HCT116 (cell line): ENCODE measurements at regions not wholly inside any gene's neighbourhood (a gene's known extent, or its start where the extent isn't known, plus 50 kb on each side); places are given as distances from the start of the nearest gene placed in this dataset.

Experiments used
- ATAC-seq: fragments of 200-7000 bp; cut with Tn5 transposase; 2 replicates; pipeline ENCODE4 v1.9.1; 2020; ENCODE audit warnings: mild to moderate bottlenecking, moderate library complexity
- BruUV-seq: library from RNA; stranded (reverse); fragments of 400-500 nt; replicated peaks from 2 replicates; lab custom pipeline; 2021; lab: Mats Ljungman, UMichigan
- CTCF ChIA-PET: fragments of 300-600 bp; sonication (Branson Sonifier 250); formaldehyde crosslinking; loops from one replicate; lab custom pipeline; 2021; ENCODE audit warnings: antibody characterized with exemption; lab: Charles Lee
- POLR2A ChIA-PET: fragments of 300-600, 350-600 bp; sonication (Branson Sonifier 250); formaldehyde crosslinking; loops from one replicate; lab custom pipeline; 2021; ENCODE audit warnings: antibody characterized with exemption; lab: Charles Lee
- RAD21 ChIA-PET, 2 experiments: fragments of 300-600 bp; sonication (Branson Sonifier 250); formaldehyde crosslinking; loops; one replicate each; lab custom pipeline; 2023; ENCODE audit warnings: low total read pairs in 2 of 2; ENCODE audit not compliant: uncharacterized antibody in 2 of 2, unreplicated experiment in 2 of 2, low non-redundant PET in 1 of 2; lab: Charles Lee
- DNase-seq: peaks from one replicate; pipeline ENCODE4 v3.0.0-alpha.2; 2010; ENCODE audit warnings: low read depth, low spot score
- H2AFZ ChIP-seq: fragments of 200-600 bp; shearing (Covaris generic), sonication (generic); 2 replicates; pipeline ENCODE4 v1.6.1; 2017; ENCODE audit warnings: low read depth, mixed run types, mixed read lengths, antibody characterized with exemption, low read length; ENCODE audit not compliant: poor library complexity, severe bottlenecking
- H3K27ac ChIP-seq: 2 replicates; pipeline ENCODE4 v1.5.1; 2012; ENCODE audit warnings: low read depth, low read length
- H3K27me3 ChIP-seq: fragments of 200-600 bp; sonication (generic); 2 replicates; pipeline ENCODE4 v1.6.1; 2016; ENCODE audit warnings: mixed run types, low read length, mixed read lengths; ENCODE audit not compliant: insufficient read depth
- H3K36me3 ChIP-seq, 2 experiments: fragments of 200-500 bp in 1 of 2; fragments of 200-600 bp in 1 of 2; sonication (Bioruptor generic) in 1 of 2; sonication (generic) in 1 of 2; 2 replicates each; pipeline versions ENCODE4 v1.5.1 to v1.6.1; 2014 to 2016; ENCODE audit warnings: low read length in 2 of 2, inconsistent platforms in 1 of 2, mixed read lengths in 1 of 2, mixed run types in 1 of 2; ENCODE audit not compliant: insufficient read depth in 2 of 2, control insufficient read depth in 1 of 2
- H3K4me1 ChIP-seq, 2 experiments: fragments of 200-600 bp in 1 of 2; sonication (generic) in 1 of 2; 2 replicates each; pipeline versions ENCODE4 v1.5.1 to v1.6.1; 2012 to 2017; ENCODE audit warnings: low read length in 2 of 2, inconsistent platforms in 1 of 2, mild to moderate bottlenecking in 1 of 2, mixed read lengths in 1 of 2, mixed run types in 1 of 2, moderate library complexity in 1 of 2; ENCODE audit not compliant: insufficient read depth in 2 of 2, control insufficient read depth in 1 of 2
- H3K4me2 ChIP-seq: fragments of 200-600 bp; sonication (generic); 2 replicates; pipeline ENCODE4 v1.6.1; 2017; ENCODE audit warnings: mixed run types, low read length, mixed read lengths
- H3K4me3 ChIP-seq, 2 experiments: fragments of 200-600 bp in 1 of 2; sonication (generic) in 1 of 2; replicated peaks in 1 of 2; 2 replicates each; pipeline ENCODE4 v1.5.1; 2011 to 2016; ENCODE audit warnings: low read length in 2 of 2, control low read depth in 1 of 2, low read depth in 1 of 2, mild to moderate bottlenecking in 1 of 2, mixed read lengths in 1 of 2, mixed run types in 1 of 2
- H3K79me2 ChIP-seq: fragments of 200-600 bp; sonication (generic); 2 replicates; pipeline ENCODE4 v1.6.1; 2017; ENCODE audit warnings: mild to moderate bottlenecking, mixed run types, low read length, moderate library complexity, mixed read lengths; ENCODE audit not compliant: insufficient read depth
- H3K9ac ChIP-seq: fragments of 200-600 bp; sonication (generic); 2 replicates; pipeline ENCODE4 v1.6.1; 2016; ENCODE audit warnings: low read length, mixed read lengths
- H3K9me2 ChIP-seq: fragments of 200-600 bp; sonication (generic), shearing (Covaris generic); 2 replicates; pipeline ENCODE4 v1.6.1; 2017; ENCODE audit warnings: mixed run types, mild to moderate bottlenecking, moderate library complexity; ENCODE audit not compliant: insufficient read depth
- H3K9me3 ChIP-seq, 2 experiments: fragments of 200-500 bp in 1 of 2; fragments of 200-600 bp in 1 of 2; sonication (Bioruptor generic) in 1 of 2; sonication (generic) in 1 of 2; 2 replicates each; pipeline ENCODE4 v1.6.1; 2014 to 2017; ENCODE audit warnings: low read length in 2 of 2, mixed read lengths in 2 of 2, inconsistent platforms in 1 of 2, low read depth in 1 of 2, mild to moderate bottlenecking in 1 of 2, mixed run types in 1 of 2, moderate library complexity in 1 of 2; ENCODE audit not compliant: control insufficient read depth in 1 of 2, insufficient read depth in 1 of 2
- H4K20me1 ChIP-seq: fragments of 200-600 bp; sonication (generic), shearing (Covaris generic); 2 replicates; pipeline ENCODE4 v1.6.1; 2017; ENCODE audit warnings: mixed run types, mild to moderate bottlenecking, moderate library complexity; ENCODE audit not compliant: insufficient read depth
- CEBPB ChIP-seq: IDR thresholded peaks from 2 replicates; pipeline ENCODE4 v1.6.1; 2012; ENCODE audit warnings: low read depth
- EZH2 ChIP-seq: fragments of 200-600 bp; sonication (generic); IDR thresholded peaks from 2 replicates; pipeline ENCODE4 v1.6.1; 2017; ENCODE audit warnings: antibody characterized with exemption, mixed run types
- EZH2phosphoT487 ChIP-seq: fragments of 200-600 bp; IDR thresholded peaks from 2 replicates; pipeline ENCODE4 v1.6.1; 2018; ENCODE audit warnings: antibody characterized with exemption, borderline replicate concordance
- FOSL1 ChIP-seq: IDR thresholded peaks from 2 replicates; pipeline ENCODE4 v1.6.1; 2012; ENCODE audit warnings: low read depth
- POLR2A ChIP-seq: IDR thresholded peaks from 2 replicates; pipeline ENCODE4 v1.7.0; 2011; ENCODE audit warnings: borderline replicate concordance; ENCODE audit not compliant: insufficient read depth, insufficient read length; ENCODE audit errors: extremely low read depth
- POLR2AphosphoS5 ChIP-seq: IDR thresholded peaks from 2 replicates; pipeline ENCODE4 v1.6.1; 2011; ENCODE audit warnings: mild to moderate bottlenecking, low read depth, low read length, moderate library complexity
- RAD21 ChIP-seq: IDR thresholded peaks from 2 replicates; pipeline ENCODE4 v1.6.1; 2012; ENCODE audit warnings: low read depth, mild to moderate bottlenecking
- SRF ChIP-seq: IDR thresholded peaks from 2 replicates; pipeline ENCODE4 v1.6.1; 2012; ENCODE audit warnings: low read depth
- TCF7L2 ChIP-seq: IDR thresholded peaks from 2 replicates; pipeline ENCODE4 v1.7.0; 2011; ENCODE audit warnings: borderline replicate concordance, inconsistent platforms; ENCODE audit not compliant: insufficient read depth, insufficient read length; ENCODE audit errors: extremely low read depth
- intact Hi-C: fragments of 100-400 bp; cut with micrococcal nuclease; formaldehyde crosslinking; loops from 2 replicates; pipeline ENCODE4 v1.10.0; 2022
- TF ChIP-seq, protein P1 (sequence below): IDR thresholded peaks from 2 replicates; pipeline ENCODE4 v1.6.1; 2012

DNA sequence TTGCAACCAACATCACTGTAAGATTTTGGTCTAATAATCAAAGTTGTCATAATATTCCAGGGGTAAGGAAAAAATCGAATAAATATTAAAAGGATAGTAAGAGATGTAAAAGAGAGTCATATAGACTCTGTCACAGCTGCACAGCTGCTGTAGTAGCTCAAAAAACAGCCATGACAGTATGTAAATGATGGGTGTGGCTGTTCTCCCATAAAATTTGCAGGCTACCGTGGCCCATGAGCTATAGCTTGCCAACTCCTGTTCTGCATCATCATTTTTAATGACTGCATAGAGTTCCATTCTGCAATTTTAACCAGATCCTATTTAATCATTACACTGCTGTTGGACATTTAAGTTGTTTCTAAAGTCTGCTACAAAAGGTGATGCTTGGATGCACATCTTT is 450.5 kb upstream of the MPDZ start:
- Histone ChIP-seq H3K27ac (no peak overlapping the region), H3K36me3 (no peaks in the 10 kb centered on the region), H3K4me1 (no peaks in the 10 kb centered on the region), H3K79me2 (no peaks in the 10 kb centered on the region), H3K9ac (no peak overlapping the region), H3K9me3 (peaks cover 0 to 7% of the 10 kb centered on the region in 2 experiments; a peak in 2 of 4 replicates), H3K9me2 (no peaks in the 10 kb centered on the region), H3K27me3 (no peaks in the 10 kb centered on the region), H3K4me2 (no peak overlapping the region), H3K4me3 (no peak overlapping the region), H4K20me1 (no peaks in the 10 kb centered on the region), H2AFZ (no peak overlapping the region)
- ChIA-PET CTCF (no interaction called here), RAD21 (no interaction called here), POLR2A (no interaction called here)
- no peak for TF ChIP-seq TCF7L2
- no peak for TF ChIP-seq FOSL1
- TF ChIP-seq RAD21, result no peak
- no peak for TF ChIP-seq CEBPB
- TF ChIP-seq, protein P1, sequence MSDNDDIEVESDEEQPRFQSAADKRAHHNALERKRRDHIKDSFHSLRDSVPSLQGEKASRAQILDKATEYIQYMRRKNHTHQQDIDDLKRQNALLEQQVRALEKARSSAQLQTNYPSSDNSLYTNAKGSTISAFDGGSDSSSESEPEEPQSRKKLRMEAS, result no peak
- TF ChIP-seq POLR2AphosphoS5, result no peak
- no peak for TF ChIP-seq EZH2
- no peak for TF ChIP-seq EZH2phosphoT487
- no peak for TF ChIP-seq SRF
- ATAC-seq (no peak), DNase-seq (no peak)
- intact Hi-C loops, result no loop called here
- BruUV-seq, result no TSS peak

DNA sequence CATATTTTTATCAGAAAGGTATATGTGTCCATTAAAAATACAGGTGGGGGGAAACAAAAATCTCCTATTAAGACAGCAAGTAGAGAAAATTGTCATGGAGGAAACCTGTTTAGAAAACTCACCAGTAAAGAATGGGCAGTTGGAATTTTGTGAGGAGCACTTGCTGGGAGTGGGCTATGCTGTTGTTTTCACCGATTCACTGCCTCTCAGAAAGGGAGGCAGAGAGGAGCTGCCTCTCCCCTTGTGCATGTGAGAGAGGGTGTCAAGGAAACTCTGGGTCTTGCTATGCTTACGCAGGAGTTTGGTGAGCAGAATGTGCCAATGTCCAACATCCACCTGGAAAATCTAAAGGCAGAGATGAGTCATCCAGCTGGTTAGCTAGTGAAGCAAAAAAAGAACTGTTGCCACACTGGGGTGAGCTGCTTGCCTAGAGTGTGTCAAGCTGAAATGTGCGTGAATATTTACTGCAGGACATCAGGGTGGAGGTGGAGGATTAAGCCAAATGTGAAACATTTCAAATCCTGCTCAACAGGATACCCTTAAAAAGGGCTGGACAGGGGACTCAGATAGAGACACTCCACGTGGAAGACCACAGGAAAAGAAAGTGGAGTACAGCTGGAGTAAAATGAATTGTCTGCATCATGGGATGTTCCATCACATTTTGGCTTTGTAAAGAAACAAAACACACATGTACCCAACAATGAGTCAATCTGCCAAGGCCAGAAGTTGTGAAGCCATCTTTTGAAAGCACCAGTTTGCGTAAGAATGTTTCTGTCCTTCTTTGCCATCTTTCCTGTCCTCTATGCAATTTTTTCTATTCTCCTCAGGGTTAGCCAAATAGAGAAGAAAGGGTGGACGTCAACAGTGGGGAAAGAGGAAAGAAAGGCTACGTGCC is 449.7 kb upstream of the MPDZ start:
- Histone ChIP-seq H3K79me2 (no peaks in the 10 kb centered on the region), H4K20me1 (no peaks in the 10 kb centered on the region), H3K4me3 (no peak overlapping the region), H3K27me3 (no peaks in the 10 kb centered on the region), H3K9me3 (peaks cover 0 to 7% of the 10 kb centered on the region in 2 experiments; a peak in 2 of 4 replicates), H3K36me3 (no peaks in the 10 kb centered on the region), H2AFZ (no peak overlapping the region), H3K27ac (no peak overlapping the region), H3K9ac (no peak overlapping the region), H3K9me2 (no peaks in the 10 kb centered on the region), H3K4me1 (no peaks in the 10 kb centered on the region), H3K4me2 (no peak overlapping the region)
- DNase-seq (no peak), ATAC-seq (no peak)
- no TSS peak for BruUV-seq
- intact Hi-C loops, result no loop called here
- TF ChIP-seq, protein P1, result no peak
- no peak for TF ChIP-seq POLR2A
- POLR2A ChIA-PET, result no interaction called here
- CTCF ChIA-PET, result no interaction called here
- RAD21 ChIA-PET, result no interaction called here
